SU-DHL-6 (cell line): ENCODE measurements at regions not wholly inside any gene's neighbourhood (a gene's known extent, or its start where the extent isn't known, plus 50 kb on each side); places are given as distances from the start of the nearest gene placed in this dataset.

Experiments used
- H2AFZ ChIP-seq: fragments of 200-600 bp; sonication (generic); 2 replicates; pipeline ENCODE4 v1.6.1; 2014; ENCODE audit warnings: low read depth, mild to moderate bottlenecking, moderate library complexity, mixed read lengths, antibody characterized with exemption, low read length; ENCODE audit not compliant: severe bottlenecking
- H3F3A ChIP-seq: fragments of 200-600 bp; shearing (Covaris generic); 2 replicates; pipeline ENCODE4 v1.6.0; 2016; ENCODE audit warnings: antibody characterized with exemption, mild to moderate bottlenecking; ENCODE audit not compliant: insufficient read depth
- H3K27ac ChIP-seq: fragments of 200-600 bp; sonication (generic); 2 replicates; pipeline ENCODE4 v1.5.1; 2016; ENCODE audit warnings: low read depth, mild to moderate bottlenecking, low read length, moderate library complexity, mixed read lengths
- H3K27me3 ChIP-seq: fragments of 200-600 bp; sonication (generic), shearing (Covaris generic); 2 replicates; pipeline ENCODE4 v1.6.0; 2014; ENCODE audit warnings: mild to moderate bottlenecking, low read length
- H3K36me3 ChIP-seq: fragments of 200-600 bp; sonication (generic); 2 replicates; pipeline ENCODE4 v1.6.1; 2014; ENCODE audit warnings: mild to moderate bottlenecking, low read length, mixed read lengths
- H3K4me2 ChIP-seq: fragments of 300-600, 200-600 bp; shearing (Covaris generic), sonication (generic); 2 replicates; pipeline ENCODE4 v1.6.0; 2014; ENCODE audit warnings: low read length, low read depth, mild to moderate bottlenecking; ENCODE audit not compliant: poor library complexity, severe bottlenecking
- H3K4me3 ChIP-seq: fragments of 200-600 bp; sonication (generic); 2 replicates; pipeline ENCODE4 v1.5.1; 2014; ENCODE audit warnings: antibody characterized with exemption, low read length, mild to moderate bottlenecking, mixed read lengths; ENCODE audit not compliant: insufficient read depth, poor library complexity, severe bottlenecking
- H3K79me2 ChIP-seq: fragments of 200-600 bp; sonication (generic); 2 replicates; pipeline ENCODE4 v1.6.1; 2014; ENCODE audit warnings: mild to moderate bottlenecking, low read length, moderate library complexity; ENCODE audit not compliant: insufficient read depth
- H3K9ac ChIP-seq: fragments of 200-600 bp; sonication (generic); 2 replicates; pipeline ENCODE4 v1.7.0; 2014; ENCODE audit warnings: mild to moderate bottlenecking, low read length
- H3K9me2 ChIP-seq: fragments of 200-600 bp; sonication (generic); replicated peaks from 2 replicates; pipeline ENCODE4 v1.6.1; 2014; ENCODE audit warnings: low read length; ENCODE audit not compliant: insufficient read depth
- H3K9me3 ChIP-seq: fragments of 200-600 bp; sonication (generic); 2 replicates; pipeline ENCODE4 v1.6.1; 2014; ENCODE audit warnings: low read length, mixed read lengths; ENCODE audit not compliant: insufficient read depth
- H4K20me1 ChIP-seq: fragments of 200-600 bp; sonication (generic); 2 replicates; pipeline ENCODE4 v1.6.1; 2014; ENCODE audit warnings: low read depth, mild to moderate bottlenecking, antibody characterized with exemption, low read length, moderate library complexity, mixed read lengths
- EZH2phosphoT487 ChIP-seq: fragments of 200-600 bp; sonication (generic), shearing (Covaris generic); conservative IDR thresholded peaks from 2 replicates; pipeline ENCODE4 v1.6.1; 2018; ENCODE audit warnings: mild to moderate bottlenecking, antibody characterized with exemption, low read length, moderate library complexity, mixed read lengths
- TF ChIP-seq, protein P1 (sequence below): fragments of 200-600 bp; sonication (generic); IDR thresholded peaks from one replicate; pipeline ENCODE4 v1.5.1; 2017; ENCODE audit warnings: antibody characterized with exemption, mild to moderate bottlenecking, low read length, moderate library complexity; ENCODE audit not compliant: insufficient read depth, poor library complexity, severe bottlenecking

DNA sequence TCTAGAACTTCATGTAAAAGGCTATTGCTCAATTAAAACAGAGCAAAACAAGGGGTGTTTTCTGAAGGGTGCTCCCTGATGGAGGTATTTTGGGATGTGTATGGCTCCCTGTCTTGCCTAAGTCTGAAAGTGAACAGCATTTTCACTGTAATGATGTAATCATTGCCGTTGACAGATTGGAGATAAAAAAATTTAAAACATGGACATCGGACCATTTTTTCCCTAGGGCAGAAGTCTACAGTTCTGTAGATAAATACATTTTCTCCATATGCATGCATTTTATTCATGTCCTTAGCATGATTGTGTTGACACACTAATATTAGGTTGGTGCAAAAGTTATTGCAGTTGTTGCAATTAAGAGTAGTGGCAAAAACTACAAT lies 85.1 kb upstream of the ATXN1 start:
- Histone ChIP-seq H3K4me2 (no peak overlapping the region), H2AFZ (no peak overlapping the region), H3K9me3 (no peaks in the 10 kb centered on the region), H4K20me1 (no peaks in the 10 kb centered on the region), H3K79me2 (no peaks in the 10 kb centered on the region), H3K27ac (no peak overlapping the region), H3F3A (no peaks in the 10 kb centered on the region), H3K27me3 (no peaks in the 10 kb centered on the region), H3K36me3 (no peaks in the 10 kb centered on the region), H3K4me3 (no peak overlapping the region), H3K9ac (no peak overlapping the region), H3K9me2 (no peaks in the 10 kb centered on the region)
- TF ChIP-seq EZH2phosphoT487 = no peak
- TF ChIP-seq, protein P1, sequence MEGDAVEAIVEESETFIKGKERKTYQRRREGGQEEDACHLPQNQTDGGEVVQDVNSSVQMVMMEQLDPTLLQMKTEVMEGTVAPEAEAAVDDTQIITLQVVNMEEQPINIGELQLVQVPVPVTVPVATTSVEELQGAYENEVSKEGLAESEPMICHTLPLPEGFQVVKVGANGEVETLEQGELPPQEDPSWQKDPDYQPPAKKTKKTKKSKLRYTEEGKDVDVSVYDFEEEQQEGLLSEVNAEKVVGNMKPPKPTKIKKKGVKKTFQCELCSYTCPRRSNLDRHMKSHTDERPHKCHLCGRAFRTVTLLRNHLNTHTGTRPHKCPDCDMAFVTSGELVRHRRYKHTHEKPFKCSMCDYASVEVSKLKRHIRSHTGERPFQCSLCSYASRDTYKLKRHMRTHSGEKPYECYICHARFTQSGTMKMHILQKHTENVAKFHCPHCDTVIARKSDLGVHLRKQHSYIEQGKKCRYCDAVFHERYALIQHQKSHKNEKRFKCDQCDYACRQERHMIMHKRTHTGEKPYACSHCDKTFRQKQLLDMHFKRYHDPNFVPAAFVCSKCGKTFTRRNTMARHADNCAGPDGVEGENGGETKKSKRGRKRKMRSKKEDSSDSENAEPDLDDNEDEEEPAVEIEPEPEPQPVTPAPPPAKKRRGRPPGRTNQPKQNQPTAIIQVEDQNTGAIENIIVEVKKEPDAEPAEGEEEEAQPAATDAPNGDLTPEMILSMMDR = no peak

- Histone ChIP-seq H3K9me3 (no peaks in the 10 kb centered on the region), H3K9me2 (no peaks in the 10 kb centered on the region), H3K79me2 (no peaks in the 10 kb centered on the region), H3F3A (no peaks in the 10 kb centered on the region), H4K20me1 (no peaks in the 10 kb centered on the region), H3K9ac (no peak overlapping the region), H3K27ac (no peak overlapping the region), H3K4me2 (no peak overlapping the region), H2AFZ (no peak overlapping the region), H3K36me3 (no peaks in the 10 kb centered on the region), H3K4me3 (no peak overlapping the region), H3K27me3 (no peaks in the 10 kb centered on the region)
- no peak for TF ChIP-seq EZH2phosphoT487
- TF ChIP-seq, protein P1 = no peak
Observed at GRCh38 chr6:16844183-16844582, 82.9 kb upstream of the ATXN1 start.

DNA sequence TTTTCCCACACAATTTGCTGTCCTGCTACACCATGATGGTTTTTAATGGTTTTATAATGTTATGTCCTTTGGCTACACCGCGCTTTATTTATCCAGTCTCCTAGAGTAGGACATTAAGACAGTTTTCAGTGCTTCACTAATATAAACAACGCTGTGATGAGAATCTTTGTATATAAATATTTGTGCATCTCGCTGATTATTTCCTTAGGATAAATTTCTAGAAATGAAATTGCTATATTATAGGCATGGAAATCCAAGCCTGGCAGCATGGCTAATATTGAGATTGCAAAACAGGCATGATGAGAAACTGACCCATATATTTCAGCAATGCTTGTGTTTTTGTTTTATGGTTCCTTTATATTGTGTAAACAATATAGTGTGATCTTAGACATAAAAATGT lies 81.4 kb upstream of the ATXN1 start:
- Histone ChIP-seq H3K4me3 (no peak overlapping the region), H3K4me2 (no peak overlapping the region), H3K27ac (no peak overlapping the region), H3K9ac (no peak overlapping the region), H3K79me2 (no peaks in the 10 kb centered on the region), H4K20me1 (no peaks in the 10 kb centered on the region), H3F3A (no peaks in the 10 kb centered on the region), H2AFZ (no peak overlapping the region), H3K9me2 (no peaks in the 10 kb centered on the region), H3K27me3 (no peaks in the 10 kb centered on the region), H3K9me3 (no peaks in the 10 kb centered on the region), H3K36me3 (no peaks in the 10 kb centered on the region)
- TF ChIP-seq, protein P1 = no peak
- no peak for TF ChIP-seq EZH2phosphoT487

GRCh38 chr6:16841241-16841640 lies 80.0 kb upstream of the ATXN1 start:
- H3K9me3 ChIP-seq = no peaks in the 10 kb centered on the region
- H3K4me2 ChIP-seq = no peak overlapping the region
- no peak overlapping the region for H3K4me3 ChIP-seq
- H3K79me2 ChIP-seq = no peaks in the 10 kb centered on the region
- no peaks in the 10 kb centered on the region for H3K27me3 ChIP-seq
- no peaks in the 10 kb centered on the region for H3F3A ChIP-seq
- H2AFZ ChIP-seq = no peak overlapping the region
- no peak overlapping the region for H3K9ac ChIP-seq
- no peaks in the 10 kb centered on the region for H3K36me3 ChIP-seq
- no peak overlapping the region for H3K27ac ChIP-seq
- H4K20me1 ChIP-seq = no peaks in the 10 kb centered on the region
- TF ChIP-seq, protein P1 = no peak
- no peak for TF ChIP-seq EZH2phosphoT487
- H3K9me2 ChIP-seq = no peaks in the 10 kb centered on the region
